ENCODE measurements at regions not wholly inside any gene's neighbourhood (a gene's known extent, or its start where the extent isn't known, plus 50 kb on each side); places are given as distances from the start of the nearest gene placed in this dataset.

GRCh38 chrX:110561034-110561433 is 202.4 kb downstream of the RTL9 start:
- TF ChIP-seq CTCF (optimal IDR thresholded peaks at IDR 0.05 in 1 of 3, IDR thresholded peaks at IDR 0.05 in 1 of 3, conservative IDR thresholded peaks at IDR 0.05 in 1 of 3; ENCODE audit: extremely low read depth in 1 of 3, insufficient read depth in 2 of 3, low read length in 3 of 3) (no peak), EZH2 (IDR thresholded peaks at IDR 0.05; ENCODE audit: low read length) (no peak)

All from keratinocyte (primary cell).